ENCODE measurements at regions not wholly inside any gene's neighbourhood (a gene's known extent, or its start where the extent isn't known, plus 50 kb on each side); places are given as distances from the start of the nearest gene placed in this dataset.

DNA sequence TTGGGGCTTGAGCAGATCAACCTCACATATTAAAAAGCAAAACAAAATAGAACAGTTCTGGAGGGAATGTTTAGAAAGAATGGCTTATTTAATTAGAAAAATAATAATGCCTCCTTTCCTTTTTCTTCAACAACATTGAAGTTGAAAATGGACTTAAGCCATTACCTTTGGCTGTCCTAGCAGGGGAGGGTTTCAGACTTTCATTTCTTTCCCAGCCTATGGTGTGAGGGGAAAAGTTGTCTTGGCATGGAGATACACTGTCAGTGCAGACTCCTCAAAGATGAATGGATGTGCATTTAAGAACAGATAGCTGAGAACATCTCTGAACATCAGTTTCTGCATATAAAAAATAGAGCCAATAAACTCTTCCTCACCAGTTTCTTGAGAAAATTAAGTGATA lies 169.5 kb downstream of the PAX1 start:
- intact Hi-C loops (cut with DNase I) = no loop called here
- no peak for ATAC-seq
- DNase-seq (ENCODE audit: missing footprints) = no peak

DNA sequence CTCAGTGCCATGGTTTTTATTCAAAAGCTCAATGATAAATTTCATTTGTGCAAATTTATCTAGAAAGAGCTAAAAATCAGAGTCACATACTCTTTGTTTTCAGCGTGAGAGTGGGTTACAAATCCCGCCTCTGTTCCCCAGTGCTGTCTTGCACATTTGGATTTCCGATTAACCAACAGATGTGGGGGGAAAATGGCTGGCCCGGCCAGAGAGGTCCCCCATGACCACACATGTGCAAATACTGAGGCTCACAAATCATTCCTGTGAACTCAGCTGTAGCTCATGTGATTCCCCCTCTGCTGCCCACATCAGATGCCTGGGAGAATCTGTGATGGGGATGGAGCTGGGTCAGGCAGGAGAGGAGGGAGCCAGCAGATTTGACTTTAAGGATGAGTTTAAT lies 168.7 kb downstream of the PAX1 start:
- DNase-seq (ENCODE audit: missing footprints) (no peak), ATAC-seq (no peak)
- intact Hi-C loops (cut with DNase I) = no loop called here

DNA sequence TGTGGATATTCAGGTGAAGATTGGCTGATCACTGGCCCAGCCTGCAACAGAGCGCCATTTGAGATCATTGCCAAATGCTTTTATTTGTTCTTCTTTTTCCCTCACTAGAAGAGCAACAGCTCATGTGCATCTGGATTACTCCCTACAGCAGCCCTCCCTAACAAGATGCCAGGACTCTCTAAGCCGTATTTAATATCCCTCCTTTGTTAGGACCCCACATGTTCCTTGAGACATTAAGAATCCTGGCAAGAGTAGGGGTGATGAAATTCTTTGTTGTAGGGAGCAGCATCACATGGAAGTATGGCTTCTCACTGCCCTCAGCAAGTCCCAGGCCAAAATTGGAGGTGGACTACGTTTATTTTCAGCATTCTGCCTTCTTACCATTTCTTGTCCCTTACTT lies 167.8 kb downstream of the PAX1 start:
- intact Hi-C loops (cut with DNase I) = no loop called here
- ATAC-seq (no peak), DNase-seq (ENCODE audit: missing footprints) (no peak)

DNA sequence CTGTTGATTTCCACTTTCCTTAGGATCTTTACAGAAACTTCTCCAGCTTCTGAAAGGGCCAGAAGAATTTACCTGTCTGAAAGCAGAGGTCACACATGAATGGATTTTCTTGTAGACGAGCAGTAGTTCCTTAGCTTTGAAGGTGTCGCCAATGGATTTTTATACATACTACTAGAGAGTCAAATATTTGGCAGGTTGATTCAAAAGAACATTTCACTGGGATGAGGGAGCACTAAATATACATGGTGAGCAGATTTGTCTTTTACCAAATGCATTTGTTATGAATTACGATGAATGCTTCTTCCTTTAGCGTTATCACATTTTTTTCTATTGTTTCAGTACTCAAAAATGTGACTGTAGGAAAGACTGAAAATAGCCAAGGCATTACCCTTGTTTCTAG lies 162.3 kb downstream of the PAX1 start:
- intact Hi-C loops (cut with DNase I) = no loop called here
- ATAC-seq (no peak), DNase-seq (ENCODE audit: missing footprints) (no peak)

DNA sequence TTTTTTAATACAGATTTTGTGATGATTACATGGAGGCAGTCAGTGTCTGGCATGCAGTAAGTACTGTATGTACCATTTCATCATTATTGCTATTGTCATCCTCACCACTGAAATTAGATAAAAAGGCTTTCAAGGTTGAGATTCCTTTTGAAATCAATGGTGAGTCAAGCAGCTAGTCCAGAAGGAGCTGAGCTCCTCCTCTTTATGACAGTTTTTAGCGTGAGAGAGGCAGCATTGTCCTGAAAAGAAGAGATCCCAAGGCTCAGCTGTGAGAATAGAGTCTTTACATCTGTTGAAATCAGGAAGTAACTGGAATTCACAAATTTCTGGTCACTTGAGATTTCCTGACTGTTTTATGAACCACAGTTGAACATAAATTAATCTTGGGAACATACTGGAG lies 161.9 kb downstream of the PAX1 start:
- ATAC-seq (no peak), DNase-seq (ENCODE audit: missing footprints) (no peak)
- intact Hi-C loops (cut with DNase I) = no loop called here

DNA sequence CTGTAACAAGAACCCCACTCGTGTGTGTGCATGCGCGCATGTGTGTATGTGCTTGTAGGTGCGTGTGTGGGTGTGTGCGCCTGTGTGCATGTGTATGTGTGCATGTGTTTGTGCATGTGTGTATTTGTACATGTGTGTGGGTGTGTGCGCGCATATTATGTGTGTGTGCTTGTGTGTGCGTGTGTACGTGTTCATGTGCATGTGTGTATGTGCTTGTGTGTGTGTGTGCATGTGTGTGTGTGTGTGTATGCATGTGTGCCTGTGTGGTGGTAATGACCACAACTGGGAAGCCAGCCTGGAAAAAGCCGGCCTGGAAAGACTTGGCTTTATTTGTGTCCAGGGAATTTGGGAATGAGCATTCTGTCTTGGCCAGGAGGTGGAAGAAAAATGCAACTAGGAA lies 157.5 kb downstream of the PAX1 start:
- intact Hi-C loops (cut with DNase I) = no loop called here
- ATAC-seq (no peak), DNase-seq (ENCODE audit: missing footprints) (no peak)

DNA sequence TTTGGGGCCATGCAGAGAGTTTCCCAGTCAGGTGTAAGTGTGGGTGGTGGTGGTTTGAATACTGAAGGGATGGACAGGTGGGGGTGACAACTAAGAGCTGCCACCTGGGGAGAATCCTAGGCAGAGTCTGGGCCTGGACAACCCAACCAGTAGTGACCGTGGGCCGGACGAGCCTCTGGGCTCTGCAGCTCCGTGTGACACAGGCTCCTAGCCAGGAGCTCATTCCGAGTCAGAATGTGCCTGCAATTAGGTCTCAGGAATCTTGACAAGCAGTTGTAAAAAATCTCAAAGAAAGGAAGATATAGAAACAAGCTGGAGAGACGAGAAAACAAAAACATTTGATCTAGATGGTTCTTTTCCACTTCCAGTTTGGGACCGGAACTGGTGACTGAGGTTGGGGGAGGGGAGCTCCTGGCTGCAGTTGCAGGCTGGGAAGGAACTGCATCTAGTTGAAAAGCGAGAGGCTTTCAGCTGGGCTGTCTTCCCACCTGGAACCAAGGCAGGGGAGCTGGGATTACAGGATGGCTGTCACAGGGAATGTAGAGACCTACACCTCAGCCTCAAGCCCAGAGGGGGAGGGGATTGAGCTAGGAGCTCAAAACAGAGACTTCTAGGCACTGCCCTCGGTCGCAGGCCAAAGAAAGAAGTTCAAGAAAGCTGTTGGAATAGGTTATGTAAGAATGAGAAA lies 156.9 kb downstream of the PAX1 start:
- ATAC-seq (no peak), DNase-seq (ENCODE audit: missing footprints) (no peak)
- intact Hi-C loops (cut with DNase I) = no loop called here

DNA sequence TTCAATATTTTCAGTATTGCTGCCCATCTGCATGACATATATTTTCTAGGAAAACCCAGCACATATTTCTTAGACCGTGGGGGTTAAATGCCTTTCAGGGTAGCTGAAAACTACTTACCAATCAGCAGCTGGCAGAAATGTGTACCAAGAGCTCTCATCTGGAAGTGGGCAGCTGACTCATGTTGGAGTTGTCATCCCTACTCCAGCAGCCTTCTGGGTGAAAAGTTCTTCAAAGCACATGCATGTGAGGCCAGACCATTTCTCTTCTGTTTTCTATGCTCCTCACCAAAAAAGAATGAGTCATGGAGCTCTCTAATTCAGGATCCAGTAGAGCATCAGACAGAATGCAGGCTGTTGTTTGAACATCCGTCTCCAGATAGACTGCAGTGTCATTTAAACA lies 135.5 kb downstream of the PAX1 start:
- intact Hi-C loops (cut with DNase I) = no loop called here
- ATAC-seq = no peak
- DNase-seq (ENCODE audit: missing footprints) = no peak

DNA sequence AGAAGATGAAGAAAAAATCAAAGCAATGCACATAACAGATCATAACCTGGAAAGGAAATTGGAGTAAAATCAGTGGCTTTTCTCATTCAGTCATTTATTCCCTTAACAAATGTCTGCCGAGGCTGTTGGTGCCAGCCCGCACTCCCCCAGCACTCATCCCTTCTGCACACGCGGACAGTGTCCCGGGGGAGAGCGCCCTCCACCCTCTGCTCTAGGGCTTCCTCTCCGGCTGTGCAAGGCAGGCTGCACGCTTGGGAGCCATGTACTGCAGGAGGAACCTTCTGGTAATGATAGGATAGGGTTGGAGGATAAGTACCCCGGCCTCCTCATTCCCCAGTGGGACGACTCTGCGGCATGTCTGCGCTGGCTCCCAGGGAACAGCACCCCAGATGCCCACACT lies 134.5 kb downstream of the PAX1 start:
- DNase-seq (ENCODE audit: missing footprints) = no peak
- ATAC-seq = no peak
- intact Hi-C loops (cut with DNase I) = no loop called here

DNA sequence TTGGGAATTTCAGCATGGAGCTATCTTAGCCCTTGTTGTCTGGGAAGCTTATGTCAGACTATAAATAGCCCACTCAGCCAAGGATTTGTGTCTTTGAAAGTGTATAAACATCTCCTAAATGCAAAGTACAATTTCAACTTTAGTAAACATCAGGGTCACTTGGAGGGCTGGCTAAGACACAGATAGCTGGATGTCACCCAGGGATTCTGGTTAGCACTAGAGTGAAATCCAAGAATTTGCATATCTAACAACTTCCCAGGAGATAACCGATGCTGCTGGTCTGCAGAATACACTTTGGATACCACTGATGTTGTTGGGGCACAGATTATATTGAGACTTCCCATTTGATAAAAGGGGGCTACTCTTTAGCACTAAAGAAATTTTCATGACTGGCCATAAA lies 130.9 kb downstream of the PAX1 start:
- DNase-seq (ENCODE audit: missing footprints) = no peak
- no peak for ATAC-seq
- intact Hi-C loops (cut with DNase I) = no loop called here

DNA sequence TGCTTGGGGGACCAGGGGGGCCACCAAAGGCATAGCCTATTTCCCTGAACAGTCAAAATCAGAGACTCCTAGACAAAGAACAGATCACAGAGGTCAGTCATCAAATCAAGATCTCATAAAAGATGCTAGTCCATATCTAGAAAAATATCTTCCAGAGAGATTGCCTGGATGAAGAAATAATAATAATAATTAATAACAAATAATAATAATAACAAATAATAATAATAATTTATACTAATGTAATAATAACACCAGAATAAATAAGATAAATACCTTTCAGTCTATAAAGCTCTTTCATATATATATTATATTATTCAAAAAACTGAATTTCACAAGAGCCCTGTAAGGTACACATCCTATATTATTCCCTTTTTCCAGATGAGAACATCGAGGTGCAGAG lies 129.6 kb downstream of the PAX1 start:
- no peak for ATAC-seq
- intact Hi-C loops (cut with DNase I) = no loop called here
- no peak for DNase-seq (ENCODE audit: missing footprints)

DNA sequence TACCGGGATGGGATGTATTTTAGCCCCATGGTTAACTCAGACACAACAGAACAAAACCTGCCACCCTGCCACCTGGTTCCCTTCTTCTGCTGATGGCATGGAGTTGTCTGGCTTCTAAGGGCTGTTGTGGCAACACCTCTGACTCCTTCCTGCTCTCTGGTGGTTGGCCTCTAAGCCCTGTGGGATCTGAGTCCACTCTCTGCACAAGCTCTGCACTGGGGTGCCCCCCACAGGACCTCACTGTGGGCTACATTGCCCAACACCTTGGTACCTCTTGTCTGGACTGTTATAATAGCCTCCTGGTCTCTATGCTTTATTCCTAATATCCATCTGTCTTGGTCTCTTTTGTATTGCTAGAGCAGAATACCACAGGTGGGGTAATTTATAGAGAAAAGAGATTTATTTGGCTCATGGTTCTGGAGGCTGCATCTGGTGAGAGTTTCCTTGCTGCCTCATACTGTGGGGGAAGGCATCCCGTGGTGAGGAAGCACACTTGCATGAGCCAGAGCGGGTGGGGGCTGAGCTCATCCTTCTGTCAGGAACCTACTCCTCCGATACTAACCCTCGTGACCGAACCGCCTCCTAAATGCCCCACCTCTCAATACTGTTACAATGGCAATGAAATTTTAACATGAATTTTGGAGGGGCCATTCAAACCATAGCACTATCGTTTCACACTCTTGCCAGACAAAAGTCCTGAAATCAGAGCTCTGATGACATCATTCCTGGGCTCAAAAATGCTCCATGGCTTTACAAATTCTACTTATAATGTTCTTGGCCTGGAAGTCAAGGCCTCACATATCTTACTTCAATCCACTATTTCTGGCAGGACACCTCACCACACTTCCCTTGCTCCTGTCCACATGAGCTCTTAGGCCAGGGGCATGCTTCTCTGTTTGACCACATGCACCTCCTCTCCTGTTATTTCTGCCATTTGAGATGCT lies 127.2 kb downstream of the PAX1 start:
- intact Hi-C loops (cut with DNase I) = no loop called here
- ATAC-seq = no peak
- DNase-seq (ENCODE audit: missing footprints) = no peak

DNA sequence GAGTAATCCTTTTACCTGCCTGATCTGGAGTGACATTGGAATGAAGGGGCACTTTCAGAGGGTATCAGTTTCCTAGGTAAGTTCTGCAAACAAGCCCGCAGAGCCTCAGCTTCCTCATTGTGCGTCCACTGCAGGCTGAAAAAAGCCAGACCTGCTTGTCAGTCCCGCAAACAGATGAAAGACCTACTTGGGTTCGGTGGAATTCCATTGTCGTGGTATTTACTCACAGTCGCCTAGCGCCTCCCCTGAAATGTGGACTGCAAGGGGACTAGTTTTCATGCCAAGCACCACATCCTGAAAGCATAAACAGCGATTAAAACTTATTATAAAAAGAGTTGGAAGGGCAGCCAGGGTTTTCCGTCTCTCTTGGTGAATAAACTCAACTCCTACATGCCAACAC lies 121.5 kb downstream of the PAX1 start:
- intact Hi-C loops (cut with DNase I) = no loop called here
- no peak for DNase-seq (ENCODE audit: missing footprints)
- peak; percentile 23 for ATAC-seq

DNA sequence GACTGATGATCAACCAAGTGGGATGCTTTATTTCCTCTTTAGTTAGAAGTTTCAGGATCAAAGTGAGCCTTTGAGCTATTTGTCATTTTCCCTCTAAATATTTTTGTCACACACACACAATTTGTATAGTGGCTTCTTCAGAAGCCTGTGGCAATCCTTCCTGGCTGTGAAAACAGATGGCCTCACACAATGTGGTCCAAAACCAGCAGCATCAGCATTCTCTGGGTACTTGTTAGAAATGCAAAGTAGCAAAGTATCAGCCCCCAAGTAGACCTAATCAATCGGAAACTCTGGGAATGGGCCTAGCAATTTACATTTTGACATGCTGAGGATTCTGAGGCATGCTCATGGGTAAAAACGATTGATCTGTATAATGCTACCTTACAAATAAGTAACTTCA lies 115.9 kb downstream of the PAX1 start:
- ATAC-seq (no peak), DNase-seq (ENCODE audit: missing footprints) (no peak)
- intact Hi-C loops (cut with DNase I) = no loop called here

DNA sequence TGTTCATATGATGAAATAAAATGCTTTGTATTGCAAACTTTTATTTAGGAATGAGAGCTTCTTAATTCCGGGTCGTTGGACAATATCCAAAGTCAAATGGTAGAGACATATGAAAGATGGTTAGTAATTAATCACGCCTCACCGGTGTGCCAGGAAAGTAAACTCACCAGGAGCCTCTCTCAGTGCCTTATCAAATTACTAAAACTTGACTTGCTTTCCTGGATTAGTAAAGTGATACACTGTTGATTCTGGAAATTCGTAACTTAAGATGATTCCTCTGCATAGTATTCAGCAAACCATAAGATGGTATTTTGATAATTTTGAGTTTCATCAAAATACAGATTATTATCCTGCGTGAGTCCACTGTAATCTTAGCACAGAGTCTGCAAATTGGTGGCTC lies 115.2 kb downstream of the PAX1 start:
- DNase-seq (ENCODE audit: missing footprints) (no peak), ATAC-seq (no peak)
- intact Hi-C loops (cut with DNase I) = no loop called here

DNA sequence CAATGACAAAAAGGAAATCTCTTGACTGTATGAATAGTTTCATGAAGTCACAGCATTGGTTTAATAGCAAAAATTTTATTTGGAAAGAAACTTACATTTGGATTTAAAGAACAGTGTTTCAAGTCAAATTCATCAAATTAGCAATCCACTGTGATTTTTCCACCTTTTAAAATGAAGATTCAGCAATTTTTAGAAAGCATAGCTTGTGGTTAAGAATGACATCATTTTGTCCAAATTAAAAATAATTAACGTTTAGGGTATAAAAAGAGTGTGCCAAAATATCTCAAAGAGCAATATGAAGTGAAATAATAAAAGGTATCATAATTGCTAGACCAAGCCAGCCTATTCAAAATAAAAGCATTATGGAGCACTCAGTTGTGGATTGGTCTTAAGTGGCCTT lies 114.6 kb downstream of the PAX1 start:
- no peak for DNase-seq (ENCODE audit: missing footprints)
- intact Hi-C loops (cut with DNase I) = no loop called here
- ATAC-seq = no peak

DNA sequence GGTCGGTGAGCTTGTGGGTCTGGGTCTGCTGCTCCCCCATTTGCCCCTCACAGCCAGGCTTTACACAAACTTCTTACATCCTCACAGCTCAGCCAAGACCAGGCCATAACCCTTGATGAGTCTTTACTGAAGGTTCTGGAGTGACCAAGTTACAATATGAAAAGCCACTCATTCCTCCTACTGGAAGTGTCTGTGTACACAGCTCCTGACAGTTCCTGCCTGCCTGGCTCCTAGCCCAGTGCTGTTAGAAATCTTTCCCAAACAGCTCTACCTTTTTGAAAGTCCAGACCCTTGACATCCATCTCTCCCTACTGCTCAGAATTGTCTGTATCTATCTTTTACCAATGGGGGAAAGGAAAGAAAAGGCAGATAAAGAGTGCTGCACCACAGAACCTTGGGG lies 106.9 kb downstream of the PAX1 start:
- no peak for DNase-seq (ENCODE audit: missing footprints)
- intact Hi-C loops (cut with DNase I) = no loop called here
- ATAC-seq = no peak

DNA sequence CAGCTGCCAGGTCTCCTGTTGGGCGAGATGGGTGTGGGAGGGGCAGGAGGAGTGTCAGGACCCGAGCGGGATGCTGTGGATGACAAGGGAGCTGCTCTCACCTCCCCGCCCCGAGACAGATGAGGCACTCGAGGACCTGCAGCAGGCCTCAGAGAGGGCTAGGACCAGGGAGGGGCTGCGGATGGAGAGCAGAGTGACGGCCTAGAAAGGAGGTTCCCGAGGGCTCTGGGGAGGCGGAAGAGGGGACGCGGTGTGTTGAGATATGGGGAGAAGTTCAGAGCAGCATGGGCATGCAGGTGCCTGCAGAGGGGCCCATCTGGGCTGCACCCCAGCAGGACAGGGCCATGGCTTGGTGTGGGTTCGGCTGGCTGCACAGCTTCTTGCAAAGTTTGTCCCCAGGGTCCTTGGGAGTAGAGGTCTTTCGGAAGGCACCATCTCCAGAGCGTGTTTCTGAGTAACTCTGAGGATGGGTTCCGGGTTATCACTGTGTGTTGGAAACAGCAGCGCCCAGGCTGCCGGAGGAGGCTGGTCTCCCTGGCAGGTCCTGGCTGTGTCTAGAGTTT lies 104.6 kb downstream of the PAX1 start:
- ATAC-seq (no peak), DNase-seq (ENCODE audit: missing footprints) (no peak)
- intact Hi-C loops (cut with DNase I) = loop anchor here (10.0 kb wide), 1 partner anchor 295 kb away; no protein-coding TSS in a partner anchor

DNA sequence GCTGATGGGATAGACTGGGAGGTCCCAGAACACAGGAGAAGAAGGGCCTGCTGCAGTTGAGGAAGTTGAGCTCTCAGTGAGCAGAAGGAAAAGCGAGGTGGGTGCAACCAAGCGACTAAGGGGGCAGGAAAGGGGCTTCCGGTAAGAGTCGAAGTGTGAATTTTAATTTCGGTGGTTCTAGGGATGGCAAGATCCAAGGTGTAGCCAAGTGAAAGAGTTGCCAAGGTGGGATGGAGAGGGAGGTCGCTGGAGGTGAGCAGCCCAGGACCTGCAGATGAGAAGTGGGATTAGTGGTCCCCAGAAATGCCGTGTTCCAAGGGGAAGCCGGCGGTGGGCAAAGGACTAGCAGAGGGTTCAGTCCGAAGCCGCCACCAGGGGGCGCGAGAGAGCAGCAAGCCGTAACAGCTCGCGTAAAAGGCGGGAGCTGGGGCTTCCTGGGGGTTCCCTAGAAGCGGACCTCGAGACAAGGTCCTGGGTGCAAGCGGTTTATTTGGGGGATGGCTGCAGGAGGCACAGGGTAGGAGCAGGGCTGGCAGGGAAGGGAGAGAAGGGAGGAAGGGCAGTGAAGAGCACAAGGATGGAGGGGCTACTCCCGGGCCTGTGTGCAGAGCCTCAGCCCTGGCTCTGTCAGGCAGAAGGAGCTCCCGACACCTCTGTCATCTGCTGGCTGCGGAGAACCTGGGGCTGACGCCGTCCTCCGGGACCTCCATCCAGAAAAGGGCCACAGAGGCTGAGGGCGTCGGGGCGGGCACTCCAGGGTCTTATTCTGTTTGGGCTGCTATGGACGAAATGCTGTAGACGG lies 103.6 kb downstream of the PAX1 start:
- ATAC-seq (no peak), DNase-seq (ENCODE audit: missing footprints) (peak; percentile 83)
- intact Hi-C loops (cut with DNase I) = loop anchor here (10.0 kb wide), 1 partner anchor 296 kb away; no protein-coding TSS in a partner anchor

Data from Right ventricle myocardium inferior (tissue), 1 donor.